ENCODE measurements at regions not wholly inside any gene's neighbourhood (a gene's known extent, or its start where the extent isn't known, plus 50 kb on each side); places are given as distances from the start of the nearest gene placed in this dataset.

- H2AFZ ChIP-seq (ENCODE audit: low read depth) = no peak overlapping the region
- H3K27ac ChIP-seq = no peak overlapping the region
- no peak overlapping the region for H3K9ac ChIP-seq
- no peaks in the 10 kb centered on the region for H4K20me1 ChIP-seq (ENCODE audit: insufficient read depth)
- H3K4me2 ChIP-seq = no peak overlapping the region
- H3K4me3 ChIP-seq (IDR thresholded peaks at IDR 0.05; ENCODE audit: insufficient read depth, low read depth, low read length) = no peak overlapping the region
- no peaks in the 10 kb centered on the region for H3K36me3 ChIP-seq (ENCODE audit: insufficient read depth)
- TF ChIP-seq, protein P1, sequence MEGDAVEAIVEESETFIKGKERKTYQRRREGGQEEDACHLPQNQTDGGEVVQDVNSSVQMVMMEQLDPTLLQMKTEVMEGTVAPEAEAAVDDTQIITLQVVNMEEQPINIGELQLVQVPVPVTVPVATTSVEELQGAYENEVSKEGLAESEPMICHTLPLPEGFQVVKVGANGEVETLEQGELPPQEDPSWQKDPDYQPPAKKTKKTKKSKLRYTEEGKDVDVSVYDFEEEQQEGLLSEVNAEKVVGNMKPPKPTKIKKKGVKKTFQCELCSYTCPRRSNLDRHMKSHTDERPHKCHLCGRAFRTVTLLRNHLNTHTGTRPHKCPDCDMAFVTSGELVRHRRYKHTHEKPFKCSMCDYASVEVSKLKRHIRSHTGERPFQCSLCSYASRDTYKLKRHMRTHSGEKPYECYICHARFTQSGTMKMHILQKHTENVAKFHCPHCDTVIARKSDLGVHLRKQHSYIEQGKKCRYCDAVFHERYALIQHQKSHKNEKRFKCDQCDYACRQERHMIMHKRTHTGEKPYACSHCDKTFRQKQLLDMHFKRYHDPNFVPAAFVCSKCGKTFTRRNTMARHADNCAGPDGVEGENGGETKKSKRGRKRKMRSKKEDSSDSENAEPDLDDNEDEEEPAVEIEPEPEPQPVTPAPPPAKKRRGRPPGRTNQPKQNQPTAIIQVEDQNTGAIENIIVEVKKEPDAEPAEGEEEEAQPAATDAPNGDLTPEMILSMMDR (conservative IDR thresholded peaks at IDR 0.05; ENCODE audit: low read depth, low read length) = no peak
- no peaks in the 10 kb centered on the region for H3K79me2 ChIP-seq (ENCODE audit: insufficient read depth, low read depth)
- no peaks in the 10 kb centered on the region for H3K4me1 ChIP-seq (ENCODE audit: low read depth, poor library complexity, severe bottlenecking)
- no peaks in the 10 kb centered on the region for H3K27me3 ChIP-seq (ENCODE audit: insufficient read depth, low read depth)
Measured at GRCh38 chr10:29820890-29821461, 186.2 kb upstream of the SVIL start.

GRCh38 chr10:29816801-29817558, 182.2 kb upstream of the SVIL start:
- Histone ChIP-seq H3K27ac (no peak overlapping the region), H3K4me1 (ENCODE audit: low read depth, poor library complexity, severe bottlenecking) (no peaks in the 10 kb centered on the region), H3K27me3 (ENCODE audit: insufficient read depth, low read depth) (no peaks in the 10 kb centered on the region), H4K20me1 (ENCODE audit: insufficient read depth) (no peaks in the 10 kb centered on the region), H3K79me2 (ENCODE audit: insufficient read depth, low read depth) (no peaks in the 10 kb centered on the region), H2AFZ (ENCODE audit: low read depth) (no peak overlapping the region), H3K9ac (no peak overlapping the region), H3K36me3 (ENCODE audit: insufficient read depth) (no peaks in the 10 kb centered on the region), H3K4me3 (IDR thresholded peaks at IDR 0.05; ENCODE audit: insufficient read depth, low read depth, low read length) (no peak overlapping the region), H3K4me2 (no peak overlapping the region)
- TF ChIP-seq, protein P1 (conservative IDR thresholded peaks at IDR 0.05; ENCODE audit: low read depth, low read length) = no peak

DNA sequence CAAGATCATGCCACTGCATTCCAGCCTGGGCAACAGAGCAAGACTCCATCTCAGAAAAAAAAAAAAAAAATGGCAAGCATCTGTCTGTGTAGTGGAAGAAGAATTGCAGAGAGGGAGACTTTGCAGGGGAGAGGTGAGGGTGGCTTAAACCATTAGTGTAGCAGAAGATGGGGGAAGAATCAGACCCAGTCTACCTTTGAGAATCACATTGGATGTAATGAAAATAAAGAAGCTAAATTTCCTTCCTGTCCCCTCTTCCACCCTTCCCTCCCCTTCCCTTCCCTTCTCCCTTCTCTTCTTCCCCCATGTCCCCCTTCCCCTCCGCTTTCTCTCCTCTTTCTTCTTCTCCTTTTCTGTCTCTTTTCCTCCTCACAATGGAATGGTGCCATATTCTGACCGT, 180.8 kb upstream of the SVIL start:
- TF ChIP-seq, protein P1 (conservative IDR thresholded peaks at IDR 0.05; ENCODE audit: low read depth, low read length) = no peak
- Histone ChIP-seq H3K27ac (no peak overlapping the region), H4K20me1 (ENCODE audit: insufficient read depth) (no peaks in the 10 kb centered on the region), H2AFZ (ENCODE audit: low read depth) (no peak overlapping the region), H3K79me2 (ENCODE audit: insufficient read depth, low read depth) (no peaks in the 10 kb centered on the region), H3K4me3 (IDR thresholded peaks at IDR 0.05; ENCODE audit: insufficient read depth, low read depth, low read length) (no peak overlapping the region), H3K4me1 (ENCODE audit: low read depth, poor library complexity, severe bottlenecking) (no peaks in the 10 kb centered on the region), H3K4me2 (no peak overlapping the region), H3K9ac (no peak overlapping the region), H3K36me3 (ENCODE audit: insufficient read depth) (no peaks in the 10 kb centered on the region), H3K27me3 (ENCODE audit: insufficient read depth, low read depth) (no peaks in the 10 kb centered on the region)

DNA sequence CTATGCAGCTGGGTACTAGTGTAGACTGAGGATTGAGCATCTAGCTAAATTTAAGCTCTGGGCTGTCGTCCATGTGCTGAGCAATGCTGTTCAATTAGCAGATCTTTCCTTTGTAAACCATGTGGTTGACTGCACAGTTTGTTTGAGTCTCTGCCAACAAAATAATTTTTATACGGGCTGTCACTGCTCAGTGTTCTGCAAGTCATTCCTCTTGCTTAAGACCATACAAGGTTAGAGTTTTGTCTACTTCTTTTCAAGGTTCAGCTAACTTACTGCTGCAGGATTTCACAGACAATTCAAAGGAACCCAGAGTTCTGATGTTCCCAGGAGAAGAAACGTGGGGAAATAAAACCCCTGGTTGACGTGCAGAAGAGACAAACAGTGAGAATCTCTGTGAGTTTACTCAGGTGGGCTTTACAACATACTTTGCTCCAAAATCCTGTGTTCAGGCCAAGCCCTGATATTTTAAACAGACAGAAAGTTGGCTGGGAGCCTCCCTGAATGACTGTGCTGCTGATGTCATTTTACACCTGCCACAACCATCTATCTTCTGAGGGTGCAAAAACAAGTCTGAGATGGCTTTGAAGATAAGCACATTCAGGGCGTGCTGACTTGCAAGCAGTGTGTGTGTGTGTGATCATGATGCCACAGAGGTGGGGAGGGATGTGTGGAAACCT, 177.1 kb upstream of the SVIL start:
- no peaks in the 10 kb centered on the region for H3K36me3 ChIP-seq (ENCODE audit: insufficient read depth)
- no peak overlapping the region for H2AFZ ChIP-seq (ENCODE audit: low read depth)
- TF ChIP-seq, protein P1 (conservative IDR thresholded peaks at IDR 0.05; ENCODE audit: low read depth, low read length) = no peak
- no peaks in the 10 kb centered on the region for H3K79me2 ChIP-seq (ENCODE audit: insufficient read depth, low read depth)
- H3K27ac ChIP-seq = no peak overlapping the region
- no peaks in the 10 kb centered on the region for H4K20me1 ChIP-seq (ENCODE audit: insufficient read depth)
- H3K4me2 ChIP-seq = no peak overlapping the region
- no peak overlapping the region for H3K9ac ChIP-seq
- no peaks in the 10 kb centered on the region for H3K27me3 ChIP-seq (ENCODE audit: insufficient read depth, low read depth)
- H3K4me1 ChIP-seq (ENCODE audit: low read depth, poor library complexity, severe bottlenecking) = no peaks in the 10 kb centered on the region
- no peak overlapping the region for H3K4me3 ChIP-seq (IDR thresholded peaks at IDR 0.05; ENCODE audit: insufficient read depth, low read depth, low read length)

All from KMS-11 (cell line).